ENCODE measurements at regions not wholly inside any gene's neighbourhood (a gene's known extent, or its start where the extent isn't known, plus 50 kb on each side); places are given as distances from the start of the nearest gene placed in this dataset.

DNA sequence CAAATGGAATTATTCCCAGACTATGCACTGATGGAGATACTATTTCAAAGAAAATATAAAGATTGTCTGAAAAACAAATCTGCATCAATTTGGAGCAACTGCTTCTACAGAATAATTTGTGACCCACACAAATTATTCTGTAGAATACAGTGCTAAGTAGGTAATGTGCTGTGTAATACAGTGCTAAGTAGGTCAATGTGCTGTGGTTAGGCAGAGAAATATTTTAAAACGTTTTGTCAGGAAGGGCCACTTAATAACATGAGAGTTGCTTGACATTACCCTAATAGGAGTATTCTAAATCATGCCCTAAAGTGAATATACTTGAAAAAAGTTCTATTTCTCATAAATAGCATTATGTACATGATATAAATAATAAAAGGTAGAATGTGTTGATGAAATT, 116.5 kb upstream of the KCND2 start:
- H3K27me3 ChIP-seq (ENCODE audit: control insufficient read depth, insufficient read depth, low read length): no peaks in the 10 kb centered on the region
- H3K4me1 ChIP-seq (ENCODE audit: control insufficient read depth, insufficient read depth, low read length): no peaks in the 10 kb centered on the region
- H3K36me3 ChIP-seq (ENCODE audit: control insufficient read depth, insufficient read depth, low read length): no peaks in the 10 kb centered on the region
- H3K4me3 ChIP-seq (ENCODE audit: low read depth, low read length): no peak overlapping the region
- no peaks in the 10 kb centered on the region for H3K9me3 ChIP-seq (ENCODE audit: control insufficient read depth, insufficient read depth, low read length)
- no peak overlapping the region for H3K9ac ChIP-seq (ENCODE audit: low read depth, low read length)

DNA sequence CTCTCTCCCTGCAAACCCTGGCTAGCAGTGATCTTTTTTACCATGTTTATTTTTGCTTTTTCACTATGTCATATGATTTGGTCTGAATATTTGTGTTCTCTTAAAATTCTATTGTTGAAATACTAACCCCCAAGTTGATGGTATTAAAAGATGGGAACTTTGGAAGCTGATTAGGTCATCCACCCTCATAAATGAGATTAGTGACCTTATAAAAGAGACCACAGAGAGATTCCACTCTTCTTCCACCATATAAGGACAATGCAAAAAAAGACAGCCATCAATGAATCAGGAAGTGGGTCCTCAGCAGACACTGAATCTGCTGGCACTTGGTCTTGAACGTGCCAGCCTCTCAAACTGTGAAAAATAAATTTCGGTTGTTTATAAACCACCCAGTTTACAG, 112.8 kb upstream of the KCND2 start:
- Histone ChIP-seq H3K4me3 (ENCODE audit: low read depth, low read length) (no peak overlapping the region), H3K36me3 (ENCODE audit: control insufficient read depth, insufficient read depth, low read length) (no peaks in the 10 kb centered on the region)

DNA sequence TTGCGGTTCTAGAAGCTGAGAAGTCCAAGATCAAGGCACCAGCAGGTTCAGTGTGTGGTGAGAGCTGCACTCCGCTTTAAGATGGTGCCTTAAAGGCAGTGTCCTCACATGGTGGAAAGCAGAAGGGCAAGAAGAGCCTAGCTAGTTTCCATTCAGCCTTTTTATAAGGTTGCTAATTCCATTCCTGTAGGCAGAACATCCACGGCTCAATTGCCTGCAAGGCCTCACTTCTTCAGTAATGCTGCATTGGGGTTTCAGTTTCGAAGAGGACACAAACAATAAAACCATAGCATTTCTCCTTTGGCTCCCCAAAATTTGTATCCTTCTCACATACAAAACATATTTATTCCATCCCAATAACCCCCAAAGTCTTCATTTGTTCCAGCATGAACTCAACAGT, 109.5 kb upstream of the KCND2 start:
- Histone ChIP-seq H3K4me1 (ENCODE audit: control insufficient read depth, insufficient read depth, low read length) (no peaks in the 10 kb centered on the region), H3K9ac (ENCODE audit: low read depth, low read length) (no peak overlapping the region), H3K27me3 (ENCODE audit: control insufficient read depth, insufficient read depth, low read length) (no peaks in the 10 kb centered on the region), H3K36me3 (ENCODE audit: control insufficient read depth, insufficient read depth, low read length) (no peaks in the 10 kb centered on the region), H3K9me3 (ENCODE audit: control insufficient read depth, insufficient read depth, low read length) (no peaks in the 10 kb centered on the region), H3K4me3 (ENCODE audit: low read depth, low read length) (no peak overlapping the region)

More for the DNA sequence above, 112.8 kb upstream of the KCND2 start:
- Histone ChIP-seq H3K9ac (ENCODE audit: low read depth, low read length) (no peak overlapping the region), H3K4me1 (ENCODE audit: control insufficient read depth, insufficient read depth, low read length) (no peaks in the 10 kb centered on the region), H3K9me3 (ENCODE audit: control insufficient read depth, insufficient read depth, low read length) (no peaks in the 10 kb centered on the region), H3K27me3 (ENCODE audit: control insufficient read depth, insufficient read depth, low read length) (no peaks in the 10 kb centered on the region)

DNA sequence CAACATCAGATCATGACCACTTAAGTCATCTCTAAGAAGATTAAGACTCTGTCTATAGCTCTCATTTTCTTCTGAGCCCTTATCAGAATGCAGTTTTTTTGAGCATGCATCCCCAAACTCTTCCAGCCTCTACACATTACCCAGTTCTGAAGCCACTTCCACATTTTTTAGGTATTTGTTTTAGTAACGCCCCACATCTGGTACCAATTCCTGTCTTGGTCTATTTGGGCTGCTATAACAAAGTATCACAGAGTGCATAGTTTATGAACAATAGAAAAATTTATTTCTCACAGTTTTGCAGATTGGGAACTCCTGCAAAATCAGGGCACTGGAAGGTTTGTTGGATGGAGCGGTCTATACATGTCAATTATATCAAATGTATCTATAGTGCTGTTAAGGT, 107.7 kb upstream of the KCND2 start:
- no peak overlapping the region for H3K9ac ChIP-seq (ENCODE audit: low read depth, low read length)
- H3K36me3 ChIP-seq (ENCODE audit: control insufficient read depth, insufficient read depth, low read length): no peaks in the 10 kb centered on the region
- no peaks in the 10 kb centered on the region for H3K4me1 ChIP-seq (ENCODE audit: control insufficient read depth, insufficient read depth, low read length)
- H3K9me3 ChIP-seq (ENCODE audit: control insufficient read depth, insufficient read depth, low read length): no peaks in the 10 kb centered on the region
- no peaks in the 10 kb centered on the region for H3K27me3 ChIP-seq (ENCODE audit: control insufficient read depth, insufficient read depth, low read length)
- H3K4me3 ChIP-seq (ENCODE audit: low read depth, low read length): no peak overlapping the region

DNA sequence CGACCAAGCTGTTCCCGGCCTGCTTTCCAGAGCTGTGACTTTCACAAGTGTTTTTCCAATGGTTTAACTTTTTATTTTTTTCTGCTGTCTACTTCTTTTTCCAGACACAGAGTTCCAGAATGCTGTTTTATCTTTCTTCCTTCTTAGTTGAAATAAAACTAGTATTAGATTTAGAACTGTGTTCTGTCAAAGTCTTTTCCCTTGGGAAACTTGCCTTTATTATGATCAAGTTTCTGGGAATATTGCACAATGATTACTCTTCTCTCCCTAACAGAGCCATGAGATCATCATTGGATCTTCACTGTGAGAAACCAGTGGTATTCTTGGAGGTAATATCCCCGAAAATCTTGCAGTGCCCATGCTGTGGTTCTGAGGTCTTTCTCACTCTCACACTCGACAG, 104.9 kb upstream of the KCND2 start:
- H3K9me3 ChIP-seq (ENCODE audit: control insufficient read depth, insufficient read depth, low read length): no peaks in the 10 kb centered on the region
- H3K4me1 ChIP-seq (ENCODE audit: control insufficient read depth, insufficient read depth, low read length): no peaks in the 10 kb centered on the region
- no peaks in the 10 kb centered on the region for H3K36me3 ChIP-seq (ENCODE audit: control insufficient read depth, insufficient read depth, low read length)
- no peaks in the 10 kb centered on the region for H3K27me3 ChIP-seq (ENCODE audit: control insufficient read depth, insufficient read depth, low read length)
- H3K9ac ChIP-seq (ENCODE audit: low read depth, low read length): no peak overlapping the region
- no peak overlapping the region for H3K4me3 ChIP-seq (ENCODE audit: low read depth, low read length)

DNA sequence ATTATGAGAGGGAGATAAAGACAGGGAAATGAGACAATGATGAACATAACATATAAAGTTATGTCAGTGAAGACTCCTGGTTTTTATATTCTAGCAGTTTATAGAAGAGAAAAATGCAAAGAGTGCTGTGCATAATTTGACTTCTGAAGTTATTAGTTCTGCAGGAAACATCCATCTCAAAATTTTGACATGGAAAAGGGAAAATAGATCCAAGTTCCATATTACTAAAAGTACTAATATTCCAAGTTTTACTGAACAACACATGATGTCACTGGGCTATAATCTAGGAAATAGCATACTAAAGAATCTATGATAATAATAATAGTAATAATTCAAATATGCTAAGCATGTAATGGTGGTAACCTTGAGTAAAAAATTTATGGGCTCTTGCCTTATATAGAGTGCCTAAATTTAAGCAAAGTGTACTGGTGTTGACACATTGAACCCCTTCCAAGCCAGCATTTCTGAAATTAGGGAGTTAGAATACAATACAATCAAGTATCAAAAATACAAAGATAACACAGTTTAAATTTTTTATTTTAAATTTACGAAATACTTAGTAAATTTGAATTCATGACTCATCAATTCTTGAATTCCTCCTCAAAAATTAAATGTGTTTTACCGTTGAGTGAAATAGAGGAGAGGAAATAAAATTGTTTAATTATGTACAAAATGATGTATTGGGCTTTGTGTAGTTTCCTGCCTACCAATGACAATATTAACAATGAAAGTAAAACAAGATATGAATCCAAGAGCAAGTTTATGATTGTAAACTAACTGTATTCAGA, 102.8 kb upstream of the KCND2 start:
- no peaks in the 10 kb centered on the region for H3K27me3 ChIP-seq (ENCODE audit: control insufficient read depth, insufficient read depth, low read length)
- H3K4me3 ChIP-seq (ENCODE audit: low read depth, low read length): no peak overlapping the region
- no peak overlapping the region for H3K9ac ChIP-seq (ENCODE audit: low read depth, low read length)
- no peaks in the 10 kb centered on the region for H3K4me1 ChIP-seq (ENCODE audit: control insufficient read depth, insufficient read depth, low read length)
- H3K9me3 ChIP-seq (ENCODE audit: control insufficient read depth, insufficient read depth, low read length): no peaks in the 10 kb centered on the region
- H3K36me3 ChIP-seq (ENCODE audit: control insufficient read depth, insufficient read depth, low read length): no peaks in the 10 kb centered on the region

DNA sequence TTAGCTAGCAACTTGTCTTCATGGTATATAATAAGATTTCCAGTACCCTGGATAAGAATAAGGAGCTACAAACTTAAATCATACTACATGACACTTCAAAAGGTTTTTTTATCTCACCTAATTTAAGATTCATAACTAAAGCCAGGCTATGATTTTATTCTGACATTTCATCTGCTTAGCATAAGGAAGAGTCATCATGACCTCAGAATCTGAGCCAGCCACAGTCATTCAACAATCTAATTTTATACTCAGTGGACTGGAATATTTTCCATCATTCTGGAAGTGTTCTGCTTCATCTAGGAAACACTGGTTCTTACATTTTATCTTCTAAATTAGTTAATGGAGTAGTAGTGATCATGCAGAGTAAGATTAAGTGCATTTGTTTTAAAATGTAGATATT, 102.1 kb upstream of the KCND2 start:
- H3K9me3 ChIP-seq (ENCODE audit: control insufficient read depth, insufficient read depth, low read length): no peaks in the 10 kb centered on the region
- no peak overlapping the region for H3K4me3 ChIP-seq (ENCODE audit: low read depth, low read length)
- H3K4me1 ChIP-seq (ENCODE audit: control insufficient read depth, insufficient read depth, low read length): no peaks in the 10 kb centered on the region
- H3K9ac ChIP-seq (ENCODE audit: low read depth, low read length): no peak overlapping the region
- H3K27me3 ChIP-seq (ENCODE audit: control insufficient read depth, insufficient read depth, low read length): no peaks in the 10 kb centered on the region
- H3K36me3 ChIP-seq (ENCODE audit: control insufficient read depth, insufficient read depth, low read length): no peaks in the 10 kb centered on the region

DNA sequence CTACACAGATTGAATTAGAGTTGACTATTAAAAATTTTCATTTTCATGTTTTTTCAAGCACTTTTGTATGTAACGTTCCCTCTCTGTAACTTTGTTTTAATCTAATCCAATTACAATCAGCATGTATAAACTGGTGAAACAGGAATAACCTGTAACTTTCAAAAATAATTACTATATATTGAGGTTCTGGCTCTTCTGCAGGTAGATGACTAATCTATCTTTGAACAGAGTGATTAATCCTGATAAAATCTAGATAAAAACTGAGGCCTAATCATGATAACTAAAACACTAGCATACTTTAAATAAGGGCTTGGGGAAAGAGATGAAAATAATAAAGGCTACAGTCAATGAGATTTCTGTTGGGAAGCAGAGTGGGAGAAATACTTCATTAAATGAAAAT, 101.6 kb upstream of the KCND2 start:
- H3K9me3 ChIP-seq (ENCODE audit: control insufficient read depth, insufficient read depth, low read length): no peaks in the 10 kb centered on the region
- H3K4me1 ChIP-seq (ENCODE audit: control insufficient read depth, insufficient read depth, low read length): no peaks in the 10 kb centered on the region
- no peaks in the 10 kb centered on the region for H3K27me3 ChIP-seq (ENCODE audit: control insufficient read depth, insufficient read depth, low read length)
- no peak overlapping the region for H3K9ac ChIP-seq (ENCODE audit: low read depth, low read length)
- H3K4me3 ChIP-seq (ENCODE audit: low read depth, low read length): no peak overlapping the region
- H3K36me3 ChIP-seq (ENCODE audit: control insufficient read depth, insufficient read depth, low read length): no peaks in the 10 kb centered on the region

DNA sequence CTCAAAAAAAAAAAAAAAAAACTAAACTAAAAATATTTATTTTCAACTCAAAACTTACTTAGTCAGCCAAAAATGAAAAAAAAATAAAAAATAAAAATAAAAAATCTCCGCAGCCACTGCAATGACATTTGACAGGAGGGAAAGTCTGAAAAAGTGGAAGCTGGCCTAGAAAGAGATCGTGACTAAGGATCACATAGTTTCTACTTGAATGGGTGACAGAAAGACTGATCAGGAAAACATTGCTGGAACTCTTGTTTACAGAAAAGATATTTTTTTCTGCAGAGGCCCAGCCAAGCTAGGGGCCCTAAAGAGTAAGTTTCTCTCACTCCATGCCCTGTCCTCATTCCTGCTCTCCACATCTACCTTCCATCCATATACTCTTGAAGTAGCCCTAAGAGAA, 92.8 kb upstream of the KCND2 start:
- no peaks in the 10 kb centered on the region for H3K27me3 ChIP-seq (ENCODE audit: control insufficient read depth, insufficient read depth, low read length)
- no peak overlapping the region for H3K9ac ChIP-seq (ENCODE audit: low read depth, low read length)
- H3K9me3 ChIP-seq (ENCODE audit: control insufficient read depth, insufficient read depth, low read length): no peaks in the 10 kb centered on the region
- H3K4me3 ChIP-seq (ENCODE audit: low read depth, low read length): no peak overlapping the region
- no peaks in the 10 kb centered on the region for H3K4me1 ChIP-seq (ENCODE audit: control insufficient read depth, insufficient read depth, low read length)
- no peaks in the 10 kb centered on the region for H3K36me3 ChIP-seq (ENCODE audit: control insufficient read depth, insufficient read depth, low read length)

DNA sequence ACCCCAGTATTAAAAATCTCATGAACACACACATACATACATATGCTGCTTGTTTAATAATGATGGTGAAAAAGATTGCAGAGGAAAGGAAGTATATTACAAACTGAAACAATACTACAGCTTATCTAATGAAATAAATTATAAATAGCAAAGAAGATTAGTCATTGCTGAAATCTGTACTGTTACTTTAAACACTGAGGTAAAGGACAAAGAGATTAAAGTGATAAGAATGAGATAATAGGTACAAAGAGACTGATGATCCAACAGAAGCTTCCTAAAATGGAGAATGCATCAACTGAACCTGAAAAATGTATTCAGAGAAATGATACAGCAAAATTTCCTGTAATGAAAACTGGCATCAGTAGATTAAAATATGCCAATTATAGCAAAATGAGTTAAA, 91.5 kb upstream of the KCND2 start:
- Histone ChIP-seq H3K9me3 (ENCODE audit: control insufficient read depth, insufficient read depth, low read length) (no peaks in the 10 kb centered on the region), H3K4me1 (ENCODE audit: control insufficient read depth, insufficient read depth, low read length) (no peaks in the 10 kb centered on the region), H3K36me3 (ENCODE audit: control insufficient read depth, insufficient read depth, low read length) (no peaks in the 10 kb centered on the region), H3K4me3 (ENCODE audit: low read depth, low read length) (no peak overlapping the region), H3K9ac (ENCODE audit: low read depth, low read length) (no peak overlapping the region), H3K27me3 (ENCODE audit: control insufficient read depth, insufficient read depth, low read length) (no peaks in the 10 kb centered on the region)

DNA sequence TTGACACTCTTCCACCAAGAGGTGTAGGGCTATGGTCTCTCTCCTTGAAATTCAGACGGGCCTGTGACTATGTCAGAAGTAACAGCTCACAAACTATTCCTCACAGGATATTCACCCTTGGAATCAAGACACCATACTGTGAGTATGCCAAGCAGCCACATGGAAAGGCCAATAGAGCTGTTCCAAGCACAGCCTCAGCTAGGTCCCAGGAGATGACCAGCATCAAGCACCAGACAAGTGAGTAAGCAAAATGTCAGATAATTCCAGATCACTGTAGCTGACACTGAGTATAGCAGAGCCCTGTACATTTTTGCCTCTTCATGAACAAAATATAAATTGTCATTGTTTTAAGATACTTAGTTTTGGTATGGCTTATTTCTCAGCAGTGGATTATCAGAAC, 88.1 kb upstream of the KCND2 start:
- no peaks in the 10 kb centered on the region for H3K27me3 ChIP-seq (ENCODE audit: control insufficient read depth, insufficient read depth, low read length)
- peaks cover 2% of the 10 kb centered on the region for H3K4me1 ChIP-seq (ENCODE audit: control insufficient read depth, insufficient read depth, low read length)
- H3K9ac ChIP-seq (ENCODE audit: low read depth, low read length): no peak overlapping the region
- H3K4me3 ChIP-seq (ENCODE audit: low read depth, low read length): no peak overlapping the region
- no peaks in the 10 kb centered on the region for H3K9me3 ChIP-seq (ENCODE audit: control insufficient read depth, insufficient read depth, low read length)
- no peaks in the 10 kb centered on the region for H3K36me3 ChIP-seq (ENCODE audit: control insufficient read depth, insufficient read depth, low read length)

DNA sequence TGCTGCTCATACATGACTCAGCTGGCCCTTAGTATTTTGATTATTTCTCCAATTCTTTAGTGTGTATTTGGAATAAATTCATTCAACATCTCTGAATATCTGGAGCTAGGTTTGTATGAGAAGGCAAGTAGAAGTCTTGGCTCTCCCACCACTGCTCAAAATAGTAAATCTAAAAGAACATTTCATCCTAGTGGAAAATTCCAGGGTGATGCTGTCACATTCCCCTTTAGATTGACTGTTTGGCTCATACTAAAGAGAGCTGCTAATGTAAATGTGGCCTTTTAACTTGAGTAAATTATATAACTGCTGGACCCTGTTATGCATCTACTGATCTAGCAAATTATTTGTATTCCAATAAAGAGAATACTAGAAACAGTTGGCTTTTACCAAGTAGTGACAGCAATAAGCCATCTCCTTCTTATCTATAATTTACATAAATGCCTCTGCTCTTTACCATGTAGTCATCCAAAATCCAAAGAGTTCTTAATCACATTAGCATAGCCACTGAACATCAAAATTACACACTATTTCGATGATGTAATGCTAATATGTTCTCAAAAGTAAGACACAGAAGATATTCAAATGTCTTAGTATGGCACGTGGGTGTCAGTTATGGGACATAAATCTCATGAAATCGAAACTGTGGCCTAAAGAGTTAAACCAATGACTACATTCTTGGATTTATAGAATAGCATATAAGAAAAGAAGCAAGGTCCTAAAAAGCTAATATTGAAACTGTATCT, 86.9 kb upstream of the KCND2 start:
- peaks cover 11% of the 10 kb centered on the region for H3K4me1 ChIP-seq (ENCODE audit: control insufficient read depth, insufficient read depth, low read length)
- no peaks in the 10 kb centered on the region for H3K27me3 ChIP-seq (ENCODE audit: control insufficient read depth, insufficient read depth, low read length)
- H3K4me3 ChIP-seq (ENCODE audit: low read depth, low read length): no peak overlapping the region
- H3K36me3 ChIP-seq (ENCODE audit: control insufficient read depth, insufficient read depth, low read length): no peaks in the 10 kb centered on the region
- H3K9ac ChIP-seq (ENCODE audit: low read depth, low read length): no peak overlapping the region
- H3K9me3 ChIP-seq (ENCODE audit: control insufficient read depth, insufficient read depth, low read length): no peaks in the 10 kb centered on the region
